HG03457 (cell line): ENCODE measurements at regions not wholly inside any gene's neighbourhood (a gene's known extent, or its start where the extent isn't known, plus 50 kb on each side); places are given as distances from the start of the nearest gene placed in this dataset.

Source experiments
- ATAC-seq: cut with Tn5 transposase; IDR thresholded peaks from one replicate; pipeline ENCODE4 v1.9.1; 2021; ENCODE audit warnings: moderate number of reproducible peaks; ENCODE audit not compliant: unreplicated experiment

GRCh38 chr2:176466918-176467452 is 197.7 kb downstream of the MTX2 start:
- ATAC-seq, result no peak

DNA sequence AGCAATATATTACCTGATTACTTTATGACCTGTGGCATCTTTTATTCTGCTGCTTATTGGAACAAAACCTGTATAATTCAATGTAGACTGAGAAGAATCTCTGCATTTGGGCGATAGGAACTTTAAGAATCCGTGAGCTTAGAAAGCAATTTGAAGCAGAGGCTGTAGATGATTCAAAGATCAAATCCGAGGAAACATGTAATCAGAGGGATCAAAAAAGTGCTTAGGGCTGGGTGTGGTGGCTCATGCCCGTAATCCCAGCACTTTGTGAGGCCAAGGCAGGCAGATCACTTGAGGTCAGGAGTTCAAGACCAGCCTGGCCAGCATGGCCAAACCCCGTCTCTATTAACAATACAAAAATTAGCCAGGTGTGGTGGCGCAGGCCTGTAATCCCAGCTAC is 198.4 kb downstream of the MTX2 start:
- no peak for ATAC-seq

GRCh38 chr2:176468457-176469113 is 199.3 kb downstream of the MTX2 start:
- no peak for ATAC-seq

DNA sequence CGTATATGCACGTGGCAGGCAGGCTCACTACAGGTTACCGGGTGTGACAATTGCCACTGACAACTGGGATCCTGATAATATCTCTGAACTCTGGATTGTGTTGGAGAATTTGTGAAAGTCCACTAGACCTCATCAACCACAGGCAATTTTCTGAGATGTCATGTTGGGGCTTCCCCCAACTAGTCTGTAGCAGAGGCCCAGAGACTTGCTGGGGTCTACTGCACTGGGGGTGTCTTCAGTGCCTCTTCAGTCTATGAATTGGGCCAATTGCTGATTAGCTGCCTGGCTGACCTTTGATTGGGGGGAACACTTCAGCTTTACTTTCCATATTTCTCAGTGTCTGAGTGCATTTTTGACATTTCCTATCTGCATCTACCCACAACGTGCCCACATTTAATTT is 201.5 kb downstream of the MTX2 start:
- ATAC-seq, result no peak

DNA sequence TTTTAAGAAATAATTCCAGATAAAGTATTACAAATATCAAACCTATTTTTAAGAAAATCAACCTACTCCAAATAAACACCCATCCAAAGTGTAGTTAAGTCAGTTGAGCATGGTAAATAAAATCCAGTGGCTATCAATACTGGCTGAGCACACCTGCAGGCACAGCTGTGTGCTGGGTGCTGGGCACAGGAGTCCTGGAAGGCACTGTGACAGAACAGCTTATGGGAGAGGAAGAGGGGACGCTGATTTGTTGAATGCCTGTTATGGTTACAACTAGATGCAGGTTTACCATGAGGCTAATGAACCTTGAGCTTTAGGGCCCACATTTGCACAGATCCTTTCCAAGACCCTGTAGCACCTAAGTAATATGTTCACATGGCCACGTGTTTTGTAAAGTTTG is 202.7 kb downstream of the MTX2 start:
- no peak for ATAC-seq

DNA sequence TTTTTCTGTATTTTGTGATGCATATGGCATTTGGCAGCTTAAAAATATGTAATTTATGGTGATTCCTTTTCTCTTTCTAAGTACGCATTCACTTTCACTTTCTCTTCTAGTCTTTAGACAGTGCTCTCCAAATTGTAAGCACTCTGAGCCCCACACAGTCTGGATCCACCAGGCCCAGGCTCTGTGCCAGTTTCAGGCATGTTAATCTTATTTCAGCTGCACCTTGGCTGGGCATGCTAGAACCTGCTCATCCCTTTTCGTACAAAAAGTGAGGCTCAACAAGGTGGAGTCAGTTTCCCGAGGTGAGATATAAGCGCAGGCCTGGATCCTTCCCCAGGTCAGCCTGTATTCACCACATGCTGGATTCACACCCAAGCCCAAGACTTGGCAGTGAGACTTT is 203.9 kb downstream of the MTX2 start:
- ATAC-seq, result no peak

- ATAC-seq, result no peak
Observed at GRCh38 chr2:176473851-176474250, 204.6 kb downstream of the MTX2 start.

DNA sequence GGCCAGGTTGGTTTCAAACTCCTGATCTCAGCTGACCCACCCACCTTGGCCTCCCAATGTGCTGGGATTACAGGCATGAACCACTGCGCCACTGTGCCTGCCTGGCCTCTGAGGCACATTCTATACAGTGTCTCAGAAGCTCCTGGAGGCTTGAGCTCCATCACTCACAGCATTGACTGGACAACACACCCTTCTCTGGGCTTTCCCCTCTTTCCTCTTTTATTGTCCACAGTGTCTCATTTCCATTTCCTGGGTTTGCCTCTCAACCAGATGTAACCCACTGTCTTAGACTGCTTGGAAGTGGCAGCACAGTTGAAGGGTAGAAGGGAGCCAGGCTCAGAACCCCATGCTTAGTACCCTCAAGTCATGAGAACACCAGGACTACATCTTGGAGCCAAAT is 208.1 kb downstream of the MTX2 start:
- ATAC-seq, result no peak

DNA sequence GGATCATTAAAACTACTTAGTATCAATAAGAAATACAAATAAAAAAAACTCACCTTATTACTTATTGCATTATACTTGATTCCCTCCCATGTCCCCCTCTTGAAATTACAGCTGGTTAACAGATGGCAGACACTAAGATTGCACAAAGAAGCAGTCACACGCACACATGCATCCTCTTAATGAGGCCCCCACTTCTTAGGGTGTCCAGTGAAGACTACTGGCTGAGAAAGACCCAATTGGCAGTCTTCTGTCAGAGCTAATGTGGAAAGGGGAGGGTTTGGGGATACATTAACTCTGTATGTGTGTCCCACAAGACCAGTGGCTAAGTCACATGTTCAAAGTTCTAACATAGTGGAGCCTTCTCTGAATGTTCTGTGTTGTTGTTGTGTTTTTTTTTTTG is 210.7 kb downstream of the MTX2 start:
- no peak for ATAC-seq

DNA sequence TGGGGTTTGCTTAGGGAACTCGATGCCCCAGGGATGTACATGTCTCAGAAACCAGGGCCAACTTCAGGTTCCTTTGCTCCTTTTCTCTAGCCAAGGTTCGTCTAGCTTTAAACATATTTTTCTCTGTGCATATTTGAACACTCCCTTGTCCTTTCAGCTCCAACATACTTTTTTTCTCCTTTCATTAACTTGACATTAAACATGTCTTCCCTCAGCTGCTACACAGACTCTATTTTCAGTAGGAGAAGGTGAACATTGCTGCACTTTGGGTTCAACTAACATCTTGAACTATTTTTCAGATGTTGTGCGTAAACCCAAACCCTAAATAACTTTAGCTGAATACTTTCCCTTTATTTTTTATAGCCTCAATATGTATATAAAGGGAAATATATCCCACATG is 212.9 kb downstream of the MTX2 start:
- ATAC-seq, result no peak

DNA sequence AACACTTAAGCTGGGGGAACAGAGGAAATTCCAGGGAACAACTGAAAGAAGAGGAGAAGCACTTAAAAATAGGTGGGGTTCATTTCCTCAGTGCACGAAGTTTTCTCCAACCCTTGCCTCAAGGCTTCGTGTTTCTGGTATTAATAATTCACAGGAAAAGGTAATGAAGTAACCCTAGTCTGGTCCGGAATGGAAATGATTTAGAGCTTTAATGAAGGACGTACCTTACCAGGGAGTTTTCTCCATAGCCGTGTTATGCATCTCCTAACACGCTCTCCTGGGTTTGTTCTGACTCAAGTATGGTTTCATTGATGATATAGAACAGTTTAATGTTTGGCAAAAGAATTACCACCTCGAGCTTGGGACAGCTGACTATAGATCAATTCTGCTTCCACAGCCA is 214.2 kb downstream of the MTX2 start:
- no peak for ATAC-seq

DNA sequence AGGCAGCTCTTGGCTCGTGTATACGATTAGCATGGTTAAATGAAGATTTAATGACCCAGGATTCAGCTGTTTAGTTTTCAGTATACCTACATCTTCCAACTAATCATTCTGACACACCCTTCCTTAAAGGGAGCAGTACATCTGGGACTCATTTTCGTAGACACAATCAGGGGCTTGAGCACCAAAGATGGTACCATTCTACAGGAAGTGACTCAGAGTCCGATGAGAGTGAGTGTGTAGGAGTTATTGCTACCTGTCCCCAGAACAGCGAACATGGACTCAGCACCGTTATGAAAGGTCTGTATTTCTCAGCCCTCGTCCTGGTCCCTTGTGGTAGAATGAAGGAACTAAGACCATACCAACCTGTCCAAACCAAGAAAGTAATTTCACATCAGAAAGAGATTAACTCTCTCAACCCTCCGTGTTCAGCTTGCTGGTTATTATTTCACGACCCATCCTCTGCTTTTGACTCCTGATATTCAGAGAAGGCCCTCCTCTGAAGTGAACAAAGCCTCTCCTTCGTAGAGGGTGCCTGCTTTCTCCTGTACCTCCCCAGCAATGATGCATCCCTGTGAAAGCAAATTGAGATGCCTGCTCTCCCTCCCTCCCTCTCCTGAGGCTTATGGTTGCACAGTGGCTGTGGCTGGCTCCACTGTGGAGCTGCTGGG is 214.8 kb downstream of the MTX2 start:
- no peak for ATAC-seq

- no peak for ATAC-seq
Observed at GRCh38 chr2:176484838-176485237, 215.6 kb downstream of the MTX2 start.

GRCh38 chr2:176488431-176488830 is 219.2 kb downstream of the MTX2 start:
- no peak for ATAC-seq

DNA sequence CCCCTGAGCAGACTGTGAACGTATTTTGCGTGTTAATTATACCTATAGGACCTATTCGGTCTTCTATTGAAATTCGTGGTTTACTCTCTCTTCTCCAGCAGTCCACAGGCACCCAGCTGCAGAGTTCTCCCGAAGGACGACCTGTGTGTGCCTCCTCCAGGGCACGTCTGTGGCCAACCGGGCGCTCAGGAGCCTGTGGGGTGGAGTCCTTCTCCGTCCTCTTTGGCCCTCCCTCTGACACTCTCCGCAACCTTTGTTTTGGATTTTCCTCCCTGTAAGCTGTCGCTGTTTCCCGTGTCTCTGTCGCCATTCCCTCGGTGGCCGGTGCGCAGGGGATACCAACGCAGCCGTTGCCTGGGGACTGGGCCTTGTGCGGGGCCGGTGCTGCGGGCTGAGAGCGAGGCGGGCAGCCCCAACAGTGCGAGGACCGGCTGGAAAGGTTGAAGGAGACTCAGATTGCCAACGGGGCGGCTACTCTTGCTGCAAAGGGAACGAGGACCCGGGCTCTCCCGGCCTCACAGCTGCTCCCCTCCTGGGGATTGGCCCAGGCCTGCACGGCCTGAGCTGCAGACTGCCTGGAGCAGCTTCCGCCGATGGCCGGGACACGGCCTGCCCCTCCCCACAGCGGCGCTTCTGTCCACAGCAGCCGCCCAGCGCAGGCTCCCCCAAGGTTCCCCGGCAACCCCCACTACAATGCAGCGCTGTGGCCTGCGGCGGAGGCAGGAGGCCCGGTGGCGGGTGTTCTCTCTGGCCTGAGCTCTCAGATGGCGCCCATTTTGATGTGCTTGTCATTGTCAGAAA is 221.0 kb downstream of the MTX2 start:
- no peak for ATAC-seq

DNA sequence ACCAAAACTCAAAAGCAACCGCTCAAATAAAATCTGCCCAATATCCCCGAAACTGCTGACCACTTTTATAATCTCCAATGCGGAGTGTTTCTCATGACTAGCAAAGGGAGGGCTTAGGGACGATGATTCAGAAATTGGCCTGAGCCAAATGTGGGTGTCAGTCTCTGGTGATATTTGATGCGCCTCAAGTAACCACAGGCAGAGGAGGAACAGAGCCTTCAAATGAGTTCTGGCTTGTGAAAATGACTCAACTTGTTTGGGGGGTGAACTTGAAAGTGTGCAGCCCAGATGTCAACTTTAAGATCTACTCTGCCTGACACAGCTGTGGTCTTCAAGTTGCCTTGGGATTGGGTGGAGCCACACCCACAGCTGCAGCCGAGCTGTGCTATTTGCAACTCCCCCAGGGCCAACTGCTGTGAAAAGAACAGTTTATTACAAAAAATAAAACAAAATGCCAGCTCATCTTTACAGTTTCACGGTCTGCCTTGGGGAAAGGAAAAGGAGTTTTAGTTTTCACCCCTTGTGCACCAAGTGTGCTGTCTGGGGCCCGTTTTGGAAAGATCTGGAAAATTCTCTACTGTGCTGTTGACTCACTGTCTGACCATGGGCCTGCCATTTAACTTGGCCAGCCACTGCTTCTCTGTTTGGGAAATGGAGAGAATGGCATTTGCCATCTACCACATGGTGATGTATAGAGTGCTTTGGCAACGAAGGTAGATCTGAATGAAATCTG is 222.1 kb downstream of the MTX2 start:
- peak; percentile 79 for ATAC-seq

GRCh38 chr2:176492583-176492982 is 223.3 kb downstream of the MTX2 start:
- no peak for ATAC-seq

- ATAC-seq, result no peak
Observed at GRCh38 chr2:176493226-176493825, 224.1 kb downstream of the MTX2 start.

- ATAC-seq, result no peak
Observed at GRCh38 chr2:176493909-176494308, 224.7 kb downstream of the MTX2 start.

- no peak for ATAC-seq
Observed at GRCh38 chr2:176494949-176495353, 225.7 kb downstream of the MTX2 start.

DNA sequence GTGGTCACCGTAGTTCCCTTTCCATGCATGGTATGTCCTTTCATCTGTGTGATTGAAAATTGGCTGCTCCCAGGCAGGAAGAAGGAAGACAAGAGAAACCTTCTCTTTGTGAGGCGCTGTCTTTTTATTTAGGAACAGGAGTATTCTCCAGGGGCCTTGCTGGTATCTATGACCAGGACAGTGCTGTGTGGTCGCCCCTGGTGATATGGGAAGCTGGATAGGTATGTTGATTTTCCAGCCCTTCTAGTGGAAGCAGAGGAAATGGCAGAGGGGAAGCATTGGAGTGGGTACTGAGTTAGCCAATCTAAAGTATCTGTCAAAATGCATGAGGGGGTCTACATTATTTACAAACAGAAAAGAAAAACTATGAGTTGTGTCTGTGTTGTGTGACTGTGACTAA is 226.6 kb downstream of the MTX2 start:
- no peak for ATAC-seq
